OCI-LY7 (cell line): ENCODE measurements at regions not wholly inside any gene's neighbourhood (a gene's known extent, or its start where the extent isn't known, plus 50 kb on each side); places are given as distances from the start of the nearest gene placed in this dataset.

Experiments used
- BruUV-seq: library from RNA; stranded (reverse); fragments of 400-500 nt; replicated peaks from 2 replicates; lab custom pipeline; 2021; lab: Mats Ljungman, UMichigan
- CTCF ChIA-PET: fragments of 300-600 bp; sonication (Branson Sonifier 250); formaldehyde crosslinking; loops from one replicate; lab custom pipeline; 2022; ENCODE audit warnings: antibody characterized with exemption; ENCODE audit not compliant: unreplicated experiment; lab: Charles Lee
- POLR2A ChIA-PET: fragments of 300-600 bp; sonication (Branson Sonifier 250); formaldehyde crosslinking; loops from one replicate; lab custom pipeline; 2022; ENCODE audit warnings: antibody characterized with exemption; lab: Charles Lee
- DNase-seq: peaks from one replicate; pipeline ENCODE4 v3.0.0-alpha.2; 2015; ENCODE audit warnings: low spot score
- H2AFZ ChIP-seq: fragments of 200-600 bp; sonication (generic), shearing (Covaris generic); 2 replicates; pipeline ENCODE4 v1.6.1; 2014; ENCODE audit warnings: mild to moderate bottlenecking, antibody characterized with exemption, low read length, moderate library complexity
- H3K27ac ChIP-seq: fragments of 200-600 bp; sonication (generic); 2 replicates; pipeline ENCODE4 v1.5.1; 2014; ENCODE audit warnings: mixed run types, low read depth, mild to moderate bottlenecking, moderate library complexity, low read length, inconsistent platforms; ENCODE audit not compliant: poor library complexity, severe bottlenecking
- H3K36me3 ChIP-seq: fragments of 200-600 bp; sonication (generic); 2 replicates; pipeline ENCODE4 v1.6.1; 2014; ENCODE audit warnings: mild to moderate bottlenecking, antibody characterized with exemption, low read length, moderate library complexity, mixed read lengths; ENCODE audit not compliant: insufficient read depth
- H3K4me1 ChIP-seq: fragments of 200-600 bp; sonication (generic); 2 replicates; pipeline ENCODE4 v1.5.1; 2014; ENCODE audit warnings: mild to moderate bottlenecking, low read length; ENCODE audit not compliant: insufficient read depth, poor library complexity, severe bottlenecking
- H3K4me2 ChIP-seq: fragments of 200-600 bp; sonication (generic); 2 replicates; pipeline ENCODE4 v1.6.1; 2014; ENCODE audit warnings: mild to moderate bottlenecking, low read length
- H3K4me3 ChIP-seq: fragments of 200-600 bp; sonication (generic); 2 replicates; pipeline ENCODE4 v1.5.1; 2014; ENCODE audit warnings: mild to moderate bottlenecking, low read depth, low read length; ENCODE audit not compliant: poor library complexity, severe bottlenecking
- H3K79me2 ChIP-seq: fragments of 200-600 bp; sonication (generic); 2 replicates; pipeline ENCODE4 v1.6.1; 2016; ENCODE audit warnings: low read depth, mild to moderate bottlenecking, low read length, moderate library complexity, mixed read lengths; ENCODE audit not compliant: insufficient read depth
- H3K9me2 ChIP-seq: fragments of 200-600 bp; sonication (generic); 2 replicates; pipeline ENCODE4 v1.6.1; 2016; ENCODE audit warnings: mild to moderate bottlenecking, low read length, mixed read lengths; ENCODE audit not compliant: insufficient read depth
- H3K9me3 ChIP-seq: fragments of 200-600 bp; sonication (generic); 2 replicates; pipeline ENCODE4 v1.6.1; 2014; ENCODE audit warnings: mild to moderate bottlenecking, mixed run types, low read length, mixed read lengths
- H4K20me1 ChIP-seq: fragments of 200-600 bp; sonication (generic); 2 replicates; pipeline ENCODE4 v1.6.1; 2014; ENCODE audit warnings: mild to moderate bottlenecking, antibody characterized with exemption, low read length, moderate library complexity, mixed read lengths; ENCODE audit not compliant: insufficient read depth
- EZH2phosphoT487 ChIP-seq: fragments of 200-600 bp; sonication (generic); IDR thresholded peaks from 2 replicates; pipeline ENCODE4 v1.6.1; 2018; ENCODE audit warnings: low read depth, borderline replicate concordance, mild to moderate bottlenecking, mixed run types, antibody characterized with exemption, low read length, moderate library complexity, mixed read lengths
- intact Hi-C: fragments of 100-400 bp; cut with micrococcal nuclease; formaldehyde crosslinking; loops from one replicate; pipeline ENCODE4 v1.10.0; 2022; ENCODE audit not compliant: unreplicated experiment
- TF ChIP-seq, protein P1 (sequence below): fragments of 200-600 bp; sonication (generic); conservative IDR thresholded peaks from 2 replicates; pipeline ENCODE4 v1.5.1; 2014; ENCODE audit warnings: mild to moderate bottlenecking, antibody characterized with exemption, low read length, moderate library complexity, mixed read lengths

DNA sequence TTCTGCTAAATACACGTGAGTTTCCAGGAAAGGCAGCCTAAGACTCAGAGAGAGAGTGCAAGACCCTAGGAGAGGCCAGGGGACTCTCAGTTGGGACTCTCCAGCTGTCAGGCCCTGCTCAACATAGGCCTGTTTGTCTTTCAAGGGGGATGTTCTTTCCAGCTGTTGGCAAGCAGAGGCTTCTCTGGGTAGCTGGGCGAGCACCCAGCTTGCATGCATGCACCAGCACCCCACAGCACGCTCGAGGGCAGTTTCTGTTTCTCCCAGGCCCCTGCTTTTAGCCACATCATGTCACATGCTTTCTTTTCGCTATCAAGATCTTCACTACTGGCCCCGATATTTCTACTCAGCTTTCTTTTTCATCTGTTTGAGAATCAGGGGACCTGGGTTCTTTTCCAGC, 479.3 kb upstream of the HS6ST1 start:
- H3K4me3 ChIP-seq = no peak overlapping the region
- intact Hi-C loops = no loop called here
- no peaks in the 10 kb centered on the region for H3K9me3 ChIP-seq
- H3K4me2 ChIP-seq = no peak overlapping the region
- no TSS peak for BruUV-seq
- H3K4me1 ChIP-seq = no peaks in the 10 kb centered on the region
- no peaks in the 10 kb centered on the region for H4K20me1 ChIP-seq
- no peak overlapping the region for H3K27ac ChIP-seq
- no peak for DNase-seq
- ChIA-PET CTCF (no interaction called here), POLR2A (interaction anchor here (0.6 kb wide), 1 partner anchor 10 kb away, joined by 6 read pairs; no protein-coding TSS in a partner anchor)
- no peaks in the 10 kb centered on the region for H3K9me2 ChIP-seq
- H3K36me3 ChIP-seq = no peaks in the 10 kb centered on the region
- H2AFZ ChIP-seq = no peak overlapping the region
- no peak for TF ChIP-seq EZH2phosphoT487
- TF ChIP-seq, protein P1, sequence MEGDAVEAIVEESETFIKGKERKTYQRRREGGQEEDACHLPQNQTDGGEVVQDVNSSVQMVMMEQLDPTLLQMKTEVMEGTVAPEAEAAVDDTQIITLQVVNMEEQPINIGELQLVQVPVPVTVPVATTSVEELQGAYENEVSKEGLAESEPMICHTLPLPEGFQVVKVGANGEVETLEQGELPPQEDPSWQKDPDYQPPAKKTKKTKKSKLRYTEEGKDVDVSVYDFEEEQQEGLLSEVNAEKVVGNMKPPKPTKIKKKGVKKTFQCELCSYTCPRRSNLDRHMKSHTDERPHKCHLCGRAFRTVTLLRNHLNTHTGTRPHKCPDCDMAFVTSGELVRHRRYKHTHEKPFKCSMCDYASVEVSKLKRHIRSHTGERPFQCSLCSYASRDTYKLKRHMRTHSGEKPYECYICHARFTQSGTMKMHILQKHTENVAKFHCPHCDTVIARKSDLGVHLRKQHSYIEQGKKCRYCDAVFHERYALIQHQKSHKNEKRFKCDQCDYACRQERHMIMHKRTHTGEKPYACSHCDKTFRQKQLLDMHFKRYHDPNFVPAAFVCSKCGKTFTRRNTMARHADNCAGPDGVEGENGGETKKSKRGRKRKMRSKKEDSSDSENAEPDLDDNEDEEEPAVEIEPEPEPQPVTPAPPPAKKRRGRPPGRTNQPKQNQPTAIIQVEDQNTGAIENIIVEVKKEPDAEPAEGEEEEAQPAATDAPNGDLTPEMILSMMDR = no peak
- no peaks in the 10 kb centered on the region for H3K79me2 ChIP-seq

DNA sequence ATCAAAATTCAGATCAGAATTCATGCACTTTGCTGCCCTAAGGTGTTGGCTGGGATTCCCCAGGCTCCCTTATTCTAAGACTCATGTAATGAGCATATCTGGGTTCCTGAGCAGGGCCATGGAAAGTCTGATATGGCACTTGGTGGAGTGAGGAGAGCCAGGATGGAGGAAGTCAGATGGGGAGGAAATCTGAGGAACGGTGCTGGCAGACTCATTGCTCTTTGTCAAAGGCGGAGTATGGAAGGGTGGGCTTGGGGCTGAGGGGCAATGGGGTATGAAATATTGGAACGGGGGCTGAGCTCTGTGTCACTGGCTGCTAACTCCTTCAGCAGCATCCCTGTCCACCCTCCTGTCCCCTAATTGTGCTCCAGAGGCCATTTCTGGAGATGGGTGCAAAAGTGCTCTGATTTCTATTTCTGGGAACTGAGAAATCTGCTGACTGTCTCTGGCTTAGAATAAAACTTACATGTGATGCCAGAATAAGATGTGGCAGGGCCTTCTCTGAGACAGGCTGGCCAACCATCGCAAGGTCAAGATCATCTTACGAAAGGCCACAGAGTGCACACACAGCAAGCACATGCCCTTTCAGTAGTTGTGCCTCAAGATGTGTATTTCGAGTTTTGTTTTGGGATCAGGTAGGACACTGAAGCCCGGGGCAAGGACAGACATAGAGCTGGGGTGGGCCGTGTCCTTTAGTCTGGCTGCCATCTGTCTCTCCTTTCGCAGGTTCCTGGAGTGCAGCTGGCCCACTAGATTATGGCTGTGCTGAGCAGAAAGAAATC, 480.0 kb upstream of the HS6ST1 start:
- H4K20me1 ChIP-seq = no peaks in the 10 kb centered on the region
- H3K4me1 ChIP-seq = no peaks in the 10 kb centered on the region
- CTCF ChIA-PET = no interaction called here
- H3K9me3 ChIP-seq = no peaks in the 10 kb centered on the region
- H3K36me3 ChIP-seq = no peaks in the 10 kb centered on the region
- intact Hi-C loops = no loop called here
- H3K4me2 ChIP-seq = no peak overlapping the region
- no peaks in the 10 kb centered on the region for H3K79me2 ChIP-seq
- H3K4me3 ChIP-seq = no peak overlapping the region
- H3K27ac ChIP-seq = no peak overlapping the region
- H2AFZ ChIP-seq = no peak overlapping the region
- H3K9me2 ChIP-seq = no peaks in the 10 kb centered on the region
- POLR2A ChIA-PET = no interaction called here
- no peak for DNase-seq
- TF ChIP-seq, protein P1 = no peak
- TF ChIP-seq EZH2phosphoT487 = no peak
- no TSS peak for BruUV-seq

DNA sequence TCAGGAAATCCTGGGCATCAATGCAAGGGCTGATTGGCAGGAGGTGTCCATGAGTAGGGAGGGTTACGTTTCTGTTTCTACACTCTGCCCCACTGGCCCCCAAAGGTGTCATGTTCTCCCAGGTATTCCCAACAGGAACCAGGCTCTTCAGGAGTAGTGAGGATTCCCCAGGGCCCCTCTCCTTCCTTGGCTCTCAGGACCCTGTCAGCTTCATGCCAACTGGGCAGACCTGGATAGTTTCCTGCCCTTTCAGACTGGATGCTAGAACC, 480.6 kb upstream of the HS6ST1 start:
- intact Hi-C loops = no loop called here

More for the DNA sequence above, 480.6 kb upstream of the HS6ST1 start:
- H3K79me2 ChIP-seq = no peaks in the 10 kb centered on the region
- ChIA-PET POLR2A (no interaction called here), CTCF (no interaction called here)
- H2AFZ ChIP-seq = no peak overlapping the region
- no peak for DNase-seq
- H4K20me1 ChIP-seq = no peaks in the 10 kb centered on the region
- no peak overlapping the region for H3K4me2 ChIP-seq
- no peak overlapping the region for H3K4me3 ChIP-seq
- H3K27ac ChIP-seq = no peak overlapping the region
- TF ChIP-seq, protein P1 = no peak
- no peak for TF ChIP-seq EZH2phosphoT487
- H3K36me3 ChIP-seq = no peaks in the 10 kb centered on the region
- H3K9me3 ChIP-seq = no peaks in the 10 kb centered on the region
- no peaks in the 10 kb centered on the region for H3K9me2 ChIP-seq
- BruUV-seq = no TSS peak
- no peaks in the 10 kb centered on the region for H3K4me1 ChIP-seq
